Embryonic facial prominence (tissue), 1 donor: ENCODE measurements at regions not wholly inside any gene's neighbourhood (a gene's known extent, or its start where the extent isn't known, plus 50 kb on each side); places are given as distances from the start of the nearest gene placed in this dataset.
"Not testable (repeated sequence)": the region's sequence is repeated elsewhere in the genome, so short reads cannot be mapped to it uniquely, and the experiment has no call there.

Experiments used
- DNase-seq: peaks from one replicate; pipeline ENCODE4 v3.0.0-alpha.2; 2016; ENCODE audit errors: extremely low spot score

DNA sequence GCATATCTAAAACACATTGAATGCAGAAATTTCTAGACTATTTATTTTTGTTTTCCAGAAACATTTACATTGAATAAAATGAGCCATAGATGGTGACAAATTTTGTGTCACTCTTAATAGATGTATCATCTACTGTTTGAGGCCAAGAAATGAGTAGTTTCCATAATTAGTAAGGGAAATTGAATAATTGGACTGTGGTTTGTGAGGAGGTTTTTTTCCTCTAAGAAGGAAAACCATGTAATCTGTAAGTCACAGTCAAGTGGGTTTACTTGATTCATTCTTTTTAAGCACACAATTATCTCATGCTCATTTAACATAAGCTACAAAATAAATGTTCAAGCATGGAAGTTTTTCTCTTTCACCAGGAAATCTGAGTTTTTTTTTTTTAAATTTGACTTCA is 876.4 kb downstream of the NR2F1-AS1 start:
- no peak for DNase-seq

DNA sequence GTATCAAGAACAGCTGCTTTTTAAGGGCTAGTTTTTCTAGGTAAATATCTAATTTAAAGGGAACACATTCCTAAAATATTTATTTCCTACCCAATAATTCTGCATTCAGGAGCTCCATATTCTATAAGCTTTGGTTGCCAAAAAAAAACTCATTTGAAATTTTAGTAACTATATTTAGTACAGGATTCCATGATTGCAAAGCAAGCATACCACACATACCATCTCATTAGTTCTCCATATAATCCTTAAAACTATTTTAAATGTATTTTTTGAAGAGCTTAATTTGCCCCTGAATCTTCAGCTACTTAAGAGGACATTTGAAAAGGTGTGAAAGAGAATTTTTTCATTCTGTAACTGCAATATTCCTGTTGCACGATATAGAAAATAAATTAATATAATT is 877.0 kb downstream of the NR2F1-AS1 start:
- no peak for DNase-seq

DNA sequence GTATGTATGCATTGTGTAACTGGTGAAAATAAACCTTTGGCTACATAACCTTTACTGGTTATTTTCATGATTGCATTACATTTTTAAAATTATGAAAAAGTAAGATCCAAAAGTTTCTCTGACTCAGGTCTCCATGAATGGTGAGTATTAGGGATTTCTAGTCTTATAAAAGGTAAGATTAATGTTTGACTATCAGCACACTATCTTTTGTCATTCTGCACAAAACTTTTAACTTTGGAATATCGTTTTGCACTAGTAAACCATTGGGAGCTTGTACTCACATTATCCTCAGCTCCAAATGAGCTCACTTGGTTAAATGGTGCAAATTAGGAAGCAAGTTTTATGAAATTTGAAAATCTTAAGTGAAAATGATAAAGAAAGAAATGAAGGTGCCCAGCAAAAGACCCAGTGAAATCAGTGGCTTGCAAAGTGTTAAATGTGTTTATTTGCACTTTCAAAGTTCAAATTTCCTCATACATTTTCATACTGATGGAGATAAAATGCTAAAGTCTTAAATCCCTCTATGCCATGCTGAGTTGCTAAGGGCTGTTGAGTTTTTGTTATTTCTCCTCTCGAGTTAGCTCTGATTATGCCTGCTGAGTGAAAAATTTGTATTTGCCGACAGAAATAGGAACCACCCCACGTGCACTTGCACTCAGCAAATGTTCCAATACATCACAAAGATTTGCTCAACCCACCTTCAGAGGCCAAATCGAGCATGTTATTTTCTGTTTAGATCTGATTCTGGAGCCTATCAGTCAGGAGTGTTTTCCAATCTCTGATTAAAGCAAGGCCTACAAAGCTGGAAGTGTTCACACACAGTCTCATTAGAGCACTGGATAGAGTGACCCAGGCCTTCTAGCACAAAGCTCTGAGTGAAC is 885.7 kb downstream of the NR2F1-AS1 start:
- no peak for DNase-seq

DNA sequence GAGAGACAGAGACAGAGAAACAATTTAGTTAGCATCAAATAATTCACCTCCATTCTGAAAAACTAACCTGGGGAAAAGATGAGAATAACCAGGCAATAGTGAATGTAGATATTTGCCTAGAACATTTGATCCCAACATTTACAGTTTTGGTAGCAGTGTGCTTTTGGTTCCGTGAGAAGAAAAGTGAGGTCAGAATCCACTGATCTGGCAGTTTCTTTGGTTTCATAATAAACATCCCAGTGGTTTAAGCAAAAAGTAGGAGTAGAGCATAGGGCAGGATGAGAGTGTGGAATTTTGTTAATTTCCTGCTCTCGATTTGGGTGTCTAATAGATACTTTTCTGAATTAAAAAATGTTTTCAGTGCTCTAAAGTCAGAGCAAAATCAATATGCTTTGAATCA is 887.0 kb downstream of the NR2F1-AS1 start:
- no peak for DNase-seq

DNA sequence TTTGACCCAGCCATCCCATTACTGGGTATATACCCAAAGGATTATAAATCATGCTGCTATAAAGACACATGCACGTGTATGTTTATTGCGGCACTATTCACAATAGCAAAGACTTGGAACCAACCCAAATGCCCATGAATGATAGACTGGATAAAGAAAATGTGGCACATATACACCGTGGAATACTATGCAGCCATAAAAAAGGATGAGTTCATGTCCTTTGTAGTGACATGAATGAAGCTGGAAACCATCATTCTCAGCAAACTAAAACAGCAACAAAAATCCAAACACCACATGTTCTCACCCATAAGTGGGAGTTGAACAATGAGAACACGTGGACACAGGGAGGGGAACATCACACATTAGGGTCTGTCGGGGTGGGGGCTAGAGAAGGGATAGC is 889.1 kb downstream of the NR2F1-AS1 start:
- DNase-seq, result not testable (repeated sequence)

DNA sequence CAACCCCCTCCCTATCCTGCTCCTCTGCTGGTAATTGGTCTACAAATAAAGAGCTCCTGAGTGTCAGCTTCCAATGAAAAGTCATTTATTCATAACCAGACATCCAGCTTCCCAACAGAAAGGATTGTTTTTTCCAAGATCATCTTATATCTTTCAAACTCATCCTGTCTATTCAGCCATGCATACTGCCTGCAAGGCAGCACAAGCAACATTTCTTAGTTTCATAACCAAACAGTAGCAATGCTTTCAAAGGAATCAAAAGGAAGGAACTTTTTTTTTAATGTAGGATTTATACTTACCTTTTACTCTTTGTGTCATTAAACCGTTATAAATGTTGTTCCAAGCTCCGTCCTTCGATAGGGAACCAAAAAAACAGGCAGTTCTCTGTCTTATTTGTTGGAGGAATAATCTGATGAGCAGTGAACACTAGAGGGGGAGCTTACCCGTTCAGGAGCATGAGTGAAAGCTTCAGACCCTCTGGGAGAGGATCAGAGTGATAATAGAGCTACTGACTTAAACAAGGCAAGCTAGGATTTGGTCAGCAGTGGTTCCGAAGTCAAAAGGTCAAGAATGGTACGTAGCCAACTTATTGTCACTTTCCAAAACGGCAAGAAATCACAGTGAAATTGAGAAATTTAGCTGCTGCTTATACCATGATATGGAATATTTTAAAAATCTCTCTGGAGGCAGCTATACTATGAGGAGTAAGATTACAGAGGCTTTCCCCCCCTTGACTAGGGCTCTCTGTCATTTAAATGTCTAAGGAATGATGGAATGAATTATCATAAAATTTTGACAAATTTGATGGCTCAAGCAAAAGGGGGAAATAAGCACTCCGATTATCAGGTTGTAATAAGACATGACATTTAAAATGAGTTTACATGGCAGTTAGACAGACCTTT is 892.9 kb downstream of the NR2F1-AS1 start:
- DNase-seq, result no peak

DNA sequence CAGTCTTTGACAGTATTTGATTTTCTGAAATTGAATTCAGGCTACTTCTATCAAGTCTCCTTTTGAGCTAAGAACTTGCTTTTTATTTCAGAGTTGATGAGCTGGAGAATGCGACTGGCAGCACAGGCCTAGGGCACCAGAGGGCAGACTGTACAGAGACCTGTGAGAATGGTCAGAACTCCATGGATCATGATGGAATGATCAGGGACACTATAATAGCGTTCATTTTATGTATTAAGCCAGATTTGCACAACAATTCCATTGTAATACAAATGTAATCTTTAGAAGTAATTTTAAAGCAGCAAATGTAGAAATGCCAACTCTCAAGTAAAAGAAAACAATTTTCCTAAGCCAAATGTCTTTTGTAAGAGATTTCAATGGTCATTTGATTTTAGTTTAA is 902.4 kb downstream of the NR2F1-AS1 start:
- DNase-seq, result no peak

DNA sequence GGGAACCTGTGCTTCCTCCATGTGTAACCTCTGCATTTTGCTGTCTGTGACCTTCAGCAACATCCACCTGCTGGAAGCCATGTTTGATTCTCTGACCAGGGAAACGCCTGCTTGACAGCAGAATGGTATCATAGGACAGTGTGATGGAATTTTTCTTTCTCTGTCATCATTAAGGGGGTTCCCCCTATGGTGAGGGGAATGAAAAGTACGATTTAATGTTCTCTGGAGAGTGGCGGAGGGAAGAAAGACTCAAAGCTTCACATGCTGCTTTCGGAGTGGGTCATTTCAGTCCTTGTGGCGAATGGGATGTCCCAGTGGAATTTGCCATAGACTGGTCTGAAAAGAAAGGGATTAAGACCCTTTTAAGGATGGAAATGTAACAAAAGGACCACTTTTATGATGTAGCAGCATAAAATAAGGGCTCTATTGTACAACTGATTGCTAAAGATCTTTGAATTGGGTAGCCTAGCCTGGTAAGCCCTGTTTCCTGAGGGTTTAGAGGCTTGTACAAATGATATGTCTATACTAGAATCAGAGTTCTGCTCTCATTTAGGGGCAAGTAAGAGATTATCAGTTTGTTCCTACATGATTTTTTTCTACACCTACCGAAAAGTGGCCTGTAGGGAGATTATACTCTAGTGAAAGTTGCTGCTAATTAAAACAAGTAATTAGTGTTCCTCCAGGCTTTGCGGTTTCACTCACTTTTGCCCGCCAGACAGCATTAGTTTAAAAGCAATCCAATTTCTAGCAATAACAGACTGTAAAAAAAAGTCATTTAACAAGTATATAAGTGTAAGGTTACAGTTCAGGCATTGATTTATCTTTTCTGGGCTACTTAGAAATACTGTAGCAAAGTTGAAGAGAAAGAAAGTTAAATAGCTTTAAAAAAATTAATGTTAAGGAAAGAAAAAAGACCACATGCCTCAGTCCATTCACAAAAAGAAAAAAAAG is 904.5 kb downstream of the NR2F1-AS1 start:
- no peak for DNase-seq

DNA sequence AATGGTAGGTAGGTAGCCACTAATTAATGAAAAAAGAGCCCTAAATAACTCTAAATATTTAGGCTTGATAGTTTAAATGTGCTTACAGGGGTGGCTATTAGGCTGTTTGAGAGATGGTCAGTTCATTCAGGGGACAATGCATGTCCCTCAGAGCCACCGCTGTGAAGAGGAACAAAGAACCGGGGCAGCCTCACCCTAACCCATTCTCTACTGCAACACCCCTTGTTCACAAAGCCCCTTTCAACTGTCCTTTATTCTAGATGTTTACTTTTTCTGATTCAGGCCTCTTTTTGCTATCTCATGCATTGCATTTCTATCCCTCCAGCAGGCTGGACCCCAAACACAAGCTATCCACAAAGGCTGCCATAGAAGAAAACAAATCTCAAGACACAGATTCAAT is 906.7 kb downstream of the NR2F1-AS1 start:
- DNase-seq, result no peak

DNA sequence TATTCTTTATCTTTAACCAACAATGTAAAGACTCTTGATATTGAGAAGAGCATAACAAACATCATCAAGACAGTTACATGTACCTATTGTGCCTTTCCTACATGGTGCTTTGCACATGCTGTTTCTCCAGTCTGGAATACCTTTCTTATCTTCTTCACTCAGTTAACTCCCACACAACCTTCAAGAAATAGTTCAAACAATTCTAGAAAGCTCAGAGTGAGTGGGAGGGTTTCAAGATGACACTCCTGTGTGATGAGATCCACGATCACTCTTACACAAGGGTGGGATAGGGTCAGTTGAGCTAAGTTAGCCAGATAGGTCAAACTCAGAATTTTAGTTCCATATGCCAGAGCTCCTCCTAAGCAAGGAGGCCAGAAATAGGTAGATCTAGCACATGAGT is 915.5 kb downstream of the NR2F1-AS1 start:
- DNase-seq, result no peak

DNA sequence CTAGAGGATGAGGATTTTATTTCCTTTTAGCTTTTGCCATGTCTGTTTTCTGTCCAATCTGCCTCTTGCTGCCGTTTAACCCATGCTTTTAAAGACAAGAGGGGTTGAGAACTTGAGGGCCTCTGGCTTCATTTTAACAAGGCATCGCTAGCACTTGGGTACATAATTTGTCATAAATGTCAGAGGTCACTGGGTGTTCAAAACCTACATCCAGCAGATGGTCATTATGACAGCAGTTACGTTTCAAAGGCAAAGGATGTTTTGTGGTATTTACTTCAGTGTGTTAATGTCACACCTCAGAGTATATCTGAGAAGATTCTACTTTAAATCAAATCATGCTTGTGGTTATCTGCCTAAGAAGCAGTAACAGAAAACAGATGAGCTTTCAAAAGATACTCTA is 918.3 kb downstream of the NR2F1-AS1 start:
- no peak for DNase-seq

DNA sequence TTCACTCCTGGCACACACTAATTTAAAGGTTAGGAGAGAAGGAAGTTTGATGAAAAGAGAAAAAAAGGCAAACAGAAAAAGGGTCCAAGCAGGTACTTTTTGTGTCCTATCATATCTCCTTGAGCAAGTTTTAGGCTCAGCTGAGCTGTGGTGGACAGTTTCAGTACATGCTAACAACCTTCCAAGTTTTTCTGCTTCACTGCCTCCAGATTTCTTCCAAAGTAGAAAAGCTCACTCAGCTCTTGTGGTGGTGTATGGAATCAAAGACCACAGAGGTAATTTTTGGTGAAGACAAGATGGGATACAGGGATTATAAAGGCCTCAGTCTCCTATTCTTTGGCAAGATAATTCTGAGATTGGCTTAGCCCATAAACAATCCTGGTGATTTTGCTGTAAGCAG is 921.8 kb downstream of the NR2F1-AS1 start:
- DNase-seq, result no peak

DNA sequence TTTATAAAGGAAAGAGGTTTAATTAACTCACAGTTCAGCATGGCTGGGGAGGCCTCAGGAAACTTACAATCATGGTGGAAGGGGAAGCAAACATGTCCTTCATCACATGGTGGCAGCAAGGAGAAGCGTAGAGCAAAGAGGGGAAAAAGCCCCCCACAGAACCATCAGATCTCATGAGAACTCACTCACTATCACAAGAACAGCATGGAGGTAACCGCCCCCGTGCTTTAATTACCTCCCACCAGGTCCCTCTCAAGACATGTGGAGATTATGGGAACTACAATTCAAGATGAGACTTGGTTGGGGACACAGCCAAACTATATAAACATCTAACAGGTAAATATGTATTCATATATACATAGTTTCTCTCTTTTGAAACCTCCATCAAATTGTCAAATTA is 926.4 kb downstream of the NR2F1-AS1 start:
- DNase-seq, result not testable (repeated sequence)

DNA sequence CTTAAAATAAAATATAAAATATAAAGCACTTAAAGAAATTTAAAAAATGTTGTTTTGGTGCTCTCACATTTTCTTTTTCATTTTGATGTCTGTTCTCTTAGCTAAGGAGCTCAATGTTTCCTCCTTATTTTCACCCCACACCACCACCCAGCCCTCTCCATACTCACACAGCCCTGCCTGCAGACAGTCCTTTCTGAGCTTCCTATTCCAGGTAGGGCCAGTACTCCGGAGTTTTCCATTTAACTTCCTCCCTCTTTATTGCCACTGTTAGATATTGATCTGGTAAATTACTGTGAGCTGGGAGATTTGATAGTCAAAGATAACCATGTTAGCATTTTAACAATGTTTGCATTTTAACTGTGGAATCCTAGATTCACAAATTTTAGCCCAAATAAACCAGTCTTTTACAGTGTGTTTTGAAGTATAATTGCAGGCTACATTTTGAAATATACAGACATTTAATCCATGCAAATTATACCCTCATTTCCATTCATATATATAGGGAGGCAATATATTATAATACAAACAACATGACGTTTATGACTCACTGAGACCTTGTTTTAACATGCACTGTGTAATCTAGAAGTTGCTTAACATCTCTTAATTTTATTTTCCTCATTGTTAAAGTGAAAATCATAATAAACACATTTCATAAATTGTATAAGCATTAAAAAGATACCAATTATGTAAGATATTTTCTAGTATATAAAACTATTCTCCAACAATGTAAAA is 927.1 kb downstream of the NR2F1-AS1 start:
- no peak for DNase-seq

DNA sequence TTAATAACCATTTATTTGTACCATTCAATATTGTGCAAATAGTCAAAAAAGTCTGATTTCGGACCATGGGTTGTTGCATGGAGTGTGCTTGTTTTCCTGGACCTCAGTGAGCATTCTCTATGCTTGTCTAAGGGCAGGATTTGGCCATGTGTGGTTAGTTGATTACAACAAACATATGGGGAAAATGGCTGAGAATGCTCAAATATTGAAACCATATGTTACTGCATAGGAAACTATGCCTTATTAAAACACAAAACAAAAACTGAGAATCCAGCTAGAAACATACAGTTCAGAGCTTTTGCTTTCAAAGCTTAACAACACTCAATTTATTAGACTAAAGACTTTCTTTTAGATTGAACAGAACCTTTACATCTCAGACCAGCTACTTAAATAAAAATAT is 928.3 kb downstream of the NR2F1-AS1 start:
- DNase-seq, result peak; percentile 44

DNA sequence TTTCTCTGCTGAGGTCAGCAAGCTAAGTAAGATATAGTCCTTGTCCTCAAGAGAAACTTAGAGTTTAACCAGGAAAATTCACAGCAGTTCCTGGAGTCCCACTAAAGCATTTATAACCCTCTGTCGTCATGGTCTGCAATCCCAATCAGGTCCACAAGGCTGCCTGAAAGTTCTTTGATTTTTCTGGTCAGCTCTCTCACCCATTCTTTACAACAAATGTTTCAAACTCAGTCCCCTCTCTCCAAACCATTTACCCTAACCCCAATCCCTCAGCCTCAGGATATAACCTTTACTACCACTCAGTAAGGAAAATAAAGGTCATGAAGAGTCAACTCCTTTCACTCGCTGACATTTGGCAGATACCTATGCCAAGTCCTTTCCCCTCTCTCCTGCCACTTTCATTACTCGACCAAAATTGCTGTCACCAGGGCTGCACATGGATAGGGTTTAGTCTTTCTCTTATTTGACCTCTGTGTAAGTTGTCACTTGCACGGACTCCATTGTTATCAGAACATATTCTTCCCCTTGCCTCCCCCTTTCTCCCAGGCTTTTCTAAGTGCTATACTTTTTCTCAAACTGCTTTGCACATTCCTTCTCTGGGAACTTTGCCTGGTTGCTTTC is 936.6 kb downstream of the NR2F1-AS1 start:
- DNase-seq, result no peak

DNA sequence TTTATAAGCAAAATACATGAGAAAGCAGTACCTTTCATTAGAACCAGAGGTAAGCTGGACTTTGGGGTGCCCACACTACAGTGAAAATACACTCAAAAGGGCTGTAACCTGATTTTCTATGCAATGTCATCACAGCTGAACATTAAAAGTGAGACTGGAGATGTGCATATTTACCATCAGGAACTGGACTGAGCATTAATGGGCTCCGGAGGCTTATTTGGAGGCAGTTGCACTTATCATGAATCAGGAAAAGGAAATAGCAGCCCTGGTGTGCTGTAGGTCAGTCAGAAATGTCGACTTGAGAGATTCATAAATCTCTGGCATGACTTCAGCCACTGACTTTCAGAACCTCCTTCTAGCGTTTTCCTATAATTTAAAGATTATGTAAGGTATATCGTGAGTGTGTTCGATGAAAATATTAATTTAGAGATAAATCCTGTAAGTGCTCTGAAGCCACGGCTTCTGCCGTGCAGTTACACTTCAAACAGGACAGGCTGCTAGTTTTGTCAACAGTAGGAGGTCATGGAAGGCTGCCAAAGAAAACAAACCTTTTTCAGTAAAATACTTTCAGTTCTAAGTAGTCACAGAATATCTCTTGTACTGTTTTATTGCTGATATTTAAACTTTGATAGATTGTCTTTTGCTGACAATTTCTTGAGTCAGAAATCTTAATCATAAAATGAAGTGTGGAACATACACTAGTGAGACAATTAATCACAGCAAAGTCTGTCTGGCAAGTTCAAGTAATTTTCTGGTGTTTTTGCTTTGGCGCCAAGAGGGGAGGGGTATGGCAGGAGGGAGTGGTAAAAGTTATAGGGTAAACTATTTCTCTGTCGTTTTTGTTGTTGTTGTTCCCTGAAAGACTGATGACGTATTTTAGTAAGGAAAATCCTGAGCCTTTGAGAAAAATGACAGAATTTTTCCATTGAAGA is 939.7 kb downstream of the NR2F1-AS1 start:
- no peak for DNase-seq

DNA sequence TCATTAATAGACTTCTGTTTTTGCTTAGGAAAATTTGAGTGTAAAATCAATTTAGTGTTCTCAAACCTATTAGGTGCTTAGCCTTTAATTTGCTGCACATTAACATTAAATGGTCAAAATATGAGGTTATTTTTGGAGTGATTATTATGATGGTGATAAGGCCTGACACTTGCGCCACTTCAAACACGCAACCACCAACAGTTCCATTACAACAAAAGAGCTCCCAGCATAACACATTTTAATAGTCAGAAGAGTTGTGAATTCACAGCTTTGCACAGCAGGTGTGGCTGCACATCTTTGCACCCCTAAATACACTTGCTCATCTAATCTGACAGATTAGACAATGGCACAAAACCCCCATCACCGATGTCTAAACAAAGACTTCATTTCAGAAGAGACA is 940.7 kb downstream of the NR2F1-AS1 start:
- no peak for DNase-seq

DNA sequence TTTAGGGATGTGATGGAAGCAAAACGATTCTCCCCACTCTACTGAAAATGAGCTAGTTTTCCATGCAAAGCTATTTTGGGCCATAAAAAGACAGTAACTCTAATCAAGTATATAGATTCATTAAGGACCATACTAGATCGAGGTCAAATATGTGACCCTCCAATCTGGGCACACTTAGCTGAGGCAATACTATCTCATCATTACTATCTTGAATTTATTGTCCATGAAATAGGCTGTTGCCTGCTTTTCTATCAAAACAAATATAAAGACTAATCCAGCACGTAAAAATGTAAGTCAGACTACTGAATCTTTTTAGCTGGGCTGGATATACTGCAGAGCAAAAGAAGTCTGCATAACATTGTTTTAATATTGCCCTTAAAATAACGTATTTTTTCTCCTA is 943.1 kb downstream of the NR2F1-AS1 start:
- no peak for DNase-seq
